ENCODE measurements at regions not wholly inside any gene's neighbourhood (a gene's known extent, or its start where the extent isn't known, plus 50 kb on each side); places are given as distances from the start of the nearest gene placed in this dataset.

DNA sequence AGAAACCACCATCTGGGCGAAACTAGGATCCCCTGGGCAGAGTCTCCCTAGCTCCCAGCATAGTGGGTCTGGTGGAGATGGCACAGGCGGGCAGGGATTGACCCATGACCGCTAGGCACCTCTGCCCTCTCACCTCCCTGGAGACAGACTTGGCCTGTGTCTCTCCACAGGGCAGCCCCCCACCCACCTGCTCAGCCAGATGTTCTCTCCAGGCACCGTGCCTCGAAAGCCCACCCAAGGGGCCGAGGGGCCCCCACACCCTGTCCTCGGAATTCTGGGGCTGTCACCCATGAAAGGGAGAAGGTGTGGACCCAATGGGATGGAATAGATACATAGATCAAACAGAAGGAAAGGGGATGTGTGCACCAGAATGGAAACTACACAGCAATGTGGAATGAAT lies 229.1 kb upstream of the RTL1 start:
- H3K4me1 ChIP-seq (ENCODE audit: low read length), result no peaks in the 10 kb centered on the region

DNA sequence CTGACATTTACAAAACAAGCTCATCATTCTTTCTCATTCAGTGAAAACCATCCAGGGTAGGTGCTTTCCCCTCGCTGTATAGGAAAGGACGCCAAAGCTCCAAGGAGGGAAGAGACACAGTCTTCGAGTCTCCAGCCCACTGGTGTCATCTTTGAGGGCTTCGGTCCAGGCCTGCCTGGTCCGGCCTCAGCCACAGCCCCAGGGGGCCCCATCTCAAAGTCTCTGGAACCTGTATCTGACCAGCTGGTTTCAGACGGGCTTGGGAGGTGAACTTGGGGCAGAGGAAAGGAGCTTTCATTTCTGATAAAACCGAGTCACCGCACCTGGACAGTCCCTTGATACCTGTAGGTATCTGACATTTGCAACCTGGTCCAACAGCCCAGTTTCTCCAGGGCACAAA lies 229.5 kb upstream of the RTL1 start:
- Histone ChIP-seq H3K9ac (ENCODE audit: low read length) (no peak overlapping the region), H3F3A (ENCODE audit: insufficient read depth, low read length) (no peaks in the 10 kb centered on the region), H4K20me1 (ENCODE audit: insufficient read depth, low read length) (no peaks in the 10 kb centered on the region), H3K36me3 (replicated peaks; ENCODE audit: insufficient read depth, low read length) (no peaks in the 10 kb centered on the region), H3K4me3 (ENCODE audit: low read length) (no peak overlapping the region), H2AFZ (ENCODE audit: low read length) (no peak overlapping the region), H3K9me2 (replicated peaks; ENCODE audit: insufficient read depth, low read length) (no peaks in the 10 kb centered on the region), H3K9me3 (replicated peaks; ENCODE audit: insufficient read depth, low read length) (no peaks in the 10 kb centered on the region), H3K4me2 (ENCODE audit: low read depth, low read length) (no peak overlapping the region), H3K27ac (ENCODE audit: low read length) (no peak overlapping the region), H3K79me2 (ENCODE audit: low read length) (no peaks in the 10 kb centered on the region), H3K4me1 (ENCODE audit: low read length) (no peaks in the 10 kb centered on the region), H3K27me3 (replicated peaks; ENCODE audit: insufficient read depth, low read length) (peaks cover 15% of the 10 kb centered on the region)
- no peak for DNase-seq
- TF ChIP-seq, protein P1, sequence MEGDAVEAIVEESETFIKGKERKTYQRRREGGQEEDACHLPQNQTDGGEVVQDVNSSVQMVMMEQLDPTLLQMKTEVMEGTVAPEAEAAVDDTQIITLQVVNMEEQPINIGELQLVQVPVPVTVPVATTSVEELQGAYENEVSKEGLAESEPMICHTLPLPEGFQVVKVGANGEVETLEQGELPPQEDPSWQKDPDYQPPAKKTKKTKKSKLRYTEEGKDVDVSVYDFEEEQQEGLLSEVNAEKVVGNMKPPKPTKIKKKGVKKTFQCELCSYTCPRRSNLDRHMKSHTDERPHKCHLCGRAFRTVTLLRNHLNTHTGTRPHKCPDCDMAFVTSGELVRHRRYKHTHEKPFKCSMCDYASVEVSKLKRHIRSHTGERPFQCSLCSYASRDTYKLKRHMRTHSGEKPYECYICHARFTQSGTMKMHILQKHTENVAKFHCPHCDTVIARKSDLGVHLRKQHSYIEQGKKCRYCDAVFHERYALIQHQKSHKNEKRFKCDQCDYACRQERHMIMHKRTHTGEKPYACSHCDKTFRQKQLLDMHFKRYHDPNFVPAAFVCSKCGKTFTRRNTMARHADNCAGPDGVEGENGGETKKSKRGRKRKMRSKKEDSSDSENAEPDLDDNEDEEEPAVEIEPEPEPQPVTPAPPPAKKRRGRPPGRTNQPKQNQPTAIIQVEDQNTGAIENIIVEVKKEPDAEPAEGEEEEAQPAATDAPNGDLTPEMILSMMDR (IDR thresholded peaks at IDR 0.05; ENCODE audit: low read length), result no peak
- TF ChIP-seq EZH2phosphoT487 (IDR thresholded peaks at IDR 0.05; ENCODE audit: low read length), result no peak
- TF ChIP-seq EZH2 (optimal IDR thresholded peaks at IDR 0.05; ENCODE audit: low read depth, low read length), result no peak

More for the DNA sequence above, 229.1 kb upstream of the RTL1 start:
- H3K79me2 ChIP-seq (ENCODE audit: low read length), result no peaks in the 10 kb centered on the region
- H3K36me3 ChIP-seq (replicated peaks; ENCODE audit: insufficient read depth, low read length), result no peaks in the 10 kb centered on the region
- no peak overlapping the region for H2AFZ ChIP-seq (ENCODE audit: low read length)
- no peaks in the 10 kb centered on the region for H3K9me2 ChIP-seq (replicated peaks; ENCODE audit: insufficient read depth, low read length)
- no peak for DNase-seq
- H3K9ac ChIP-seq (ENCODE audit: low read length), result no peak overlapping the region
- H3F3A ChIP-seq (ENCODE audit: insufficient read depth, low read length), result no peaks in the 10 kb centered on the region
- peaks cover 20% of the 10 kb centered on the region for H3K27me3 ChIP-seq (replicated peaks; ENCODE audit: insufficient read depth, low read length)
- H3K4me3 ChIP-seq (ENCODE audit: low read length), result no peak overlapping the region
- H3K4me2 ChIP-seq (ENCODE audit: low read depth, low read length), result no peak overlapping the region
- TF ChIP-seq EZH2 (optimal IDR thresholded peaks at IDR 0.05; ENCODE audit: low read depth, low read length) (no peak), EZH2phosphoT487 (IDR thresholded peaks at IDR 0.05; ENCODE audit: low read length) (no peak)
- TF ChIP-seq, protein P1 (IDR thresholded peaks at IDR 0.05; ENCODE audit: low read length), result no peak
- no peaks in the 10 kb centered on the region for H4K20me1 ChIP-seq (ENCODE audit: insufficient read depth, low read length)
- no peak overlapping the region for H3K27ac ChIP-seq (ENCODE audit: low read length)
- H3K9me3 ChIP-seq (replicated peaks; ENCODE audit: insufficient read depth, low read length), result no peaks in the 10 kb centered on the region

DNA sequence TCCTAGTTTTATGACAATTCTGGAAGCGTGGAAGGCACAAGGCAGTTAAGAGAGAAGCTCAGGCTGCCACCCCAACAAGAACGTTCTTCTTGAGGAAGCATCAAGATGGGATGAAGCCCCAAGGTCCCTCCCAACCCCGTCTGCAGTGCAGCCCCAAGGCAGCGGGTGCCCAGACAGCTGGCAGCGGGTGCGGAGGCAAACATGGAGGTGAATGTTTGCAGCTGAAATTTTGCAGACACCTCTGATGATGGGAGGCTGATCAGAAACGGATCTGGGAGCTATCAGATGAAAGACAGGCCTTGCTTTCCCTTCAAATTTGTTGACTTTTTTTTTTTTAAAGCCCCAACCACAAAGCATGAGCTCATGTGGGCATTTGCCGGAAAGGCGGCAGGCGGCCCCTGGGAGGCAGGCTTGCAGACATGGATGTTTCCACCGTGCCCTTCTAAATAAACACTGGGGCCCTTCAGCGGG lies 230.7 kb upstream of the RTL1 start:
- no peaks in the 10 kb centered on the region for H4K20me1 ChIP-seq (ENCODE audit: insufficient read depth, low read length)
- H3K4me3 ChIP-seq (ENCODE audit: low read length), result no peak overlapping the region

More for the DNA sequence above, 230.7 kb upstream of the RTL1 start:
- peaks cover 10% of the 10 kb centered on the region; the same call in 1 of the 2 replicates for H3K27me3 ChIP-seq (replicated peaks; ENCODE audit: insufficient read depth, low read length)
- no peak overlapping the region for H2AFZ ChIP-seq (ENCODE audit: low read length)
- H3K27ac ChIP-seq (ENCODE audit: low read length), result no peak overlapping the region
- no peak overlapping the region for H3K9ac ChIP-seq (ENCODE audit: low read length)
- H3F3A ChIP-seq (ENCODE audit: insufficient read depth, low read length), result no peaks in the 10 kb centered on the region
- no peaks in the 10 kb centered on the region for H3K36me3 ChIP-seq (replicated peaks; ENCODE audit: insufficient read depth, low read length)
- no peaks in the 10 kb centered on the region for H3K9me2 ChIP-seq (replicated peaks; ENCODE audit: insufficient read depth, low read length)
- DNase-seq, result no peak
- TF ChIP-seq EZH2phosphoT487 (IDR thresholded peaks at IDR 0.05; ENCODE audit: low read length) (no peak), EZH2 (optimal IDR thresholded peaks at IDR 0.05; ENCODE audit: low read depth, low read length) (no peak)
- TF ChIP-seq, protein P1 (IDR thresholded peaks at IDR 0.05; ENCODE audit: low read length), result no peak
- H3K9me3 ChIP-seq (replicated peaks; ENCODE audit: insufficient read depth, low read length), result no peaks in the 10 kb centered on the region
- H3K79me2 ChIP-seq (ENCODE audit: low read length), result no peaks in the 10 kb centered on the region
- H3K4me1 ChIP-seq (ENCODE audit: low read length), result no peaks in the 10 kb centered on the region
- H3K4me2 ChIP-seq (ENCODE audit: low read depth, low read length), result no peak overlapping the region

Data from MM.1S (cell line).